ENCODE measurements at regions not wholly inside any gene's neighbourhood (a gene's known extent, or its start where the extent isn't known, plus 50 kb on each side); places are given as distances from the start of the nearest gene placed in this dataset.
A peak's percentile ranks its signal among the peaks of the same experiment; 100 is the strongest.
"Not testable (repeated sequence)": the region's sequence is repeated elsewhere in the genome, so short reads cannot be mapped to it uniquely, and the experiment has no call there.

DNA sequence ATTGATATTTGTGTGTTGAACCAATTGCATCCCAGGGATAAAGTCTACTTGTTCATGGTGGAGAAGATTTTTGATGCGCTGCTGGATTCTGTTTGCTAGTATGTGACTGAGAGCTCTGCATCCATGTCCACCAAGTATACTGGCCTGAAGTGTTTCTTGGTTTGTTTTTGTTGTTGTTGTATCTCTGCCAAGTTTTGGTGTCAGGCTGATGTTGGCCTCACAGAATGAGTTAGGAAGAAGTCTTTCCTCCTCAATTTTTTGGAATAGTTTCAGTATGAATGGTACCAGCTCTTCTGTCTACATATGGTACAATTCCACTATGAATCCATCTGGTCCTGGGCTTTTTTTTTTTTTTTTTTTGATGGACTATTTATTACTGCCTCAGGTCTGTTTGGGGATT is 50.9 kb upstream of the OSTN start:
- no peak for DNase-seq (ENCODE audit: low read depth)

DNA sequence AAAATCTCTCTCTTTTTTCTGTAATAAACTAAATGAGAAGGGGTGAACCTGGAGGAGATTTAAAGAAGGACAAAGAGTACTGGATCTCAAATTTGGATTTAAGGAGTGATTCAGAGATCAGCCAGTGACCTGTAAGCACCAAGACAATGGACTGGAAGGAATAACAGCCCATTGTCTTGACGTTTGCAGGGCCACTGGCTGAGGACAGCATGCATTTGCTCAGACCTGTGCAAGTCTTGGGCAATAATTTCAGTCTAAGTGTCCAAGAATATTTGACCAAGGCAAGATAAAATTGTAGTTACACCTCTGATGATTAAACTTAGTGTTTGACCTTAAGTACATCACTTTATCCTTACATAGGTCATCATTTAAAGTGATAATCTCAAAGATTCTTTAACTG is 55.8 kb upstream of the OSTN start:
- DNase-seq (ENCODE audit: low read depth), result no peak

DNA sequence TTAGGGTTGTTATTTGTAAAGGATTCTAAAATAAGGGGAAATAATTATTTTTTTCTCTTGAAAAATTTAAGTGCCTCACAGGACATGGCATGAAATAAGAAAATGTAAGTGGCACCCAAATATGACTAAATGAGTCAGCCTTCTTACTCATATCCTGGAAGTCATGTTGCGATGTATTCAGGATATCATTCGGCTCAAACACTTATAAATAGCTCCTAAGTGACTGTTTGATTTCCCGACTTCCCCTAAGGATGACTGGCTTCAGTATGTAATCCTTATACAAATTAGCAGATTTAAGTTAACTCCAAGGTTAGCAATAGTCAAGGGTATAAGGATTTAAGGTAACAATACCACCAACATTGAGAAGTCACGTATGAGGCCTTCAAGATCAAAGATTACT is 57.3 kb upstream of the OSTN start:
- peak; percentile 49 for DNase-seq (ENCODE audit: low read depth)

- no peak for DNase-seq (ENCODE audit: low read depth)
Measured at GRCh38 chr3:191139736-191140135, 59.3 kb upstream of the OSTN start.

DNA sequence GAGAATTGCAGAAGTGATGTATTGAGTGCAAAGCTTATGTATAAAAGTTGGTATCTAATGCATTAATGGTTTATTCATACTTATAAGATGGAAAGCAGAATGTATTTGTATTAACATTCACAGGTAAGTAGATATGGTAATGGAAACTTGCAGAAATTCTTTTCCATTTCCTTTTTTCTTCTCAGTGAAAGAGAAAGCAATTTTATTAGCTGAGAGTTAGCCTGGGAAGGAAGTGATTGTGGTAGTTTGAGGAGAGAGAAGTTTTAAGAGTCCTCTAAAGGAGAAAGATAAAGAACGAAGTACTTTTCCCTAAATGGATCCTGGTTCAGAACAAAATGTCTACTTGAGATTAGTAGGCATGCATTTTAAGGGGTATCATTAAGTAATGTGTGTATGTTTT is 60.1 kb upstream of the OSTN start:
- no peak for DNase-seq (ENCODE audit: low read depth)

- no peak for DNase-seq (ENCODE audit: low read depth)
Measured at GRCh38 chr3:191137708-191138107, 61.3 kb upstream of the OSTN start.

GRCh38 chr3:191136347-191136746 is 62.7 kb upstream of the OSTN start:
- DNase-seq (ENCODE audit: low read depth), result no peak

GRCh38 chr3:191135175-191135574 is 63.9 kb upstream of the OSTN start:
- no peak for DNase-seq (ENCODE audit: low read depth)

GRCh38 chr3:191133359-191133758 is 65.7 kb upstream of the OSTN start:
- no peak for DNase-seq (ENCODE audit: low read depth)

DNA sequence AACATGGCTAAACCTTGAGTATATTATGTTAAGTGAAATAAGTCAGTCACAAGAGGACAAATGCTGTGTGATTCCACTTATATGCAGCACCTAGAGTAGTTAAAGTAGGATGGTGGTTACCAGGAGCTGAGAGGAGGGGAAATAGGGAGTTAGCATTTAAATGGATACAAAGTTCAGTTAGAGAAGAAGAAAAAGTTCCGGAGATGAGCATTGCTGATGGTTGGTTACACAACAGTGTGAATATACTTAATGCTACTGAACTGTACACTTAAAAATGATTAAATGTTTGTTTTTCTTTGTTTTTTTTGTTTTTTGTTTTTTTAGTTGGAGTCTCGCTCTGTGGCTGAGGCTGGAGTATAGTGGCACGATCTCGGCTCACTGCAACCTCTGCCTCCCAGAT is 67.7 kb upstream of the OSTN start:
- DNase-seq (ENCODE audit: low read depth), result no peak

DNA sequence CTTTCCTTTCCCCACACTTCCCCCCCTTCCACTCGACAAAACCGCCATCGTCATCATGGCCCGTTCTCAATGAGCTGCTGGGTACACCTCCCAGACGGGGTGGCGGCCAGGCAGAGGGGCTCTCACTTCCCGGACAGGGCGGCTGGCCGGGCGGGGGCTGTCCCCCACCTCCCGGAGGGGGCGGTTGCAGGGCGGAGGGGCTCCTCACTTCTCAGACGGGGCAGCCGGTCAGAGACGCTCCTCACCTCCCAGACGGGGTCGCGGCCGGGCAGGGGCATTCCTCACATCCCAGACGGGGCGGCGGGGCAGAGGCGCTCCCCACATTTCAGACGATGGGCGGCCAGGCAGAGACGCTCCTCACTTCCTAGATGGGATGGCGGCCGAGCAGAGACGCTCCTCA is 74.2 kb upstream of the OSTN start:
- DNase-seq (ENCODE audit: low read depth), result not testable (repeated sequence)

DNA sequence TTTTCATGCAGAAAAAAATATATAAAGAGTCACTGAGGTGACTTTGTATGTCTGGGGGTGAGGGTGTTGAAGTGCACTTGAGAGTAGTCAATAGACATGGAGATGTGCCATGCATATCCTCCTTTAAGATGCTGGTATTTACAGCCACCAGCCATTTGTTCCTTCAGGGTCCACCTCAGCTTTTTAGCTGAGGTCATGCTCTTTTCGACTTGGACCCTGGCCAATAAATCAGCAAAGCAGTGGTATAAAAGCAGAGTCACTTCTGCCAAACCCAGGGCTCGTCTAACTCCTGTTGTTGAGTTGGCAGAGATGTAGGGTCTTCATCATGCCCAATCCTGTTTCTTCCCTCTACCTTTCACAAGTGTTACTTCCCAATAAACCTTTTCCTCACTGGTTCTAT is 75.1 kb upstream of the OSTN start:
- no peak for DNase-seq (ENCODE audit: low read depth)

DNA sequence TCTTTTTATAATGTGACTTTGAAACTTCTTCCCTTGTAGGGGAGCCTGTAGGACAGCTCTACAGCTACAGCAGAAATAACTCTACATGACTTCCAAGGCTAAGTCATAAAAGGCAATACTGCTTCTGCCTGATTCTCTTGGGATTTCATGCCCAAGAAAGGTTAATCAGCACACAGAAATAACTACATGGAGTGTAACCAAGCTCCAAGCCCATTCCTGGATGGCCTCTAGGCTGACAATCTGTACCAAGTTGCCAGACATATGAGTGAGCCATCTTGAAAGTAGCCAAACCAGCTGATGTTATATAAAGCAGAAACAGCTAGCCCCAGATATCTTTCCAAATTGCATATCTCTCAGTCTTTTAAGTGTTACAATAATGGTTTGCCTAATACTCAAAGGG is 75.8 kb upstream of the OSTN start:
- no peak for DNase-seq (ENCODE audit: low read depth)

DNA sequence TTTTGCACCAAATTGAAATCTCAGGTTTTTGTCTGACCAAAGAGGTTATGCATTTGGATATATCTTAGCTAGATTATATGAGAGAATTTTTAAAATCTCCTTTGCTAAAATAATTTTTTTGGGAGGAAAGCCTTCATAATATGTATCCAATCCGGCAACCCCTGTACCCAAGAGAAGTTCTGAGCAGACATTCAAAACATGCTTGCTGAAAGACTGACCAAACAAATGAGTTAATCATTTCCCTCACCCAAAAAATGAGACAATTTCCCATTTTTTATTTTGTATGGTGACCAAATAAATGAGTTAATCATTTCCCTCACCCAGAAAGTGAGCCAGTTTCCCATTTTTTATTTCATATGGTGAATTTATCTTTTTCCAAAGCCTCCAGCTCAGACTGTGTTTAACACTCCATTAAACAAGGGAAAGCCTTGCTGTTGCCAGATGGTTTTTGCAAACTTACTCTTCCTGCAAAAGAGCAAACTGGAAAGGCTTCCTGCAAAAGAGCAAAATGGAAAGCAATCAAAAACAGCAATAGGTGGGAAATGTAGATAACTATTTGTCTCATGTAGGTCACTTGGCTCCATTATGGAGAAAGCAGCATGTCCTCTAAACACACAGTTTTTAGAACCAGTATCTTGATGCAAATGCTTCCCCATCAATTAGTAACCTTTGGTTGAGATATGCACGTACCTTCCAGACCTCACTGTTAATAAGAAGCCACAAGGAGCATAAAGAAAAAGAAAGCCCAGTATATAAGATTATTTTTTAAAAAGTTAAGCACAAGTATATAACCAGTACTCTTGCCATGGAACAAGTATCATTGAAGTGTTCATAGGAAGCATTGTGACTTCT is 78.4 kb upstream of the OSTN start:
- no peak for DNase-seq (ENCODE audit: low read depth)

GRCh38 chr3:191119415-191120295 is 79.4 kb upstream of the OSTN start:
- DNase-seq (ENCODE audit: low read depth), result no peak

DNA sequence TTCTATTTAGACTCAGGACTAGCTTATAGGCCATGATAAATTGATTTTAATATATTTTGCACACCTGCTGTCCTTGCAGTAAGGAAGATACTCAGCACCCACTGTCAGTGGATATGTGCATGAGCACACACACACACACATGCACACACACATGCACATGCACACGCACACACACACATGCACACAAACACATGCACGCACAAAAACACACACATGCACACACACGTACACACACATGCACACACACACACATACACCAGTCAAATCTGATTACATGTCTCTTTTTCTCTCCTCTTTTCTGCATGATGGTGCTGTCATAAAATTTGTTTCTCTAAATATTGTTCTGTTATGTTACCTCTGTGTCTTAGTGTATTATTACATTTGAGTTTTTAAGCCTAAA is 87.3 kb upstream of the OSTN start:
- DNase-seq (ENCODE audit: low read depth), result no peak

GRCh38 chr3:191105418-191105817 is 93.6 kb upstream of the OSTN start:
- DNase-seq (ENCODE audit: low read depth), result no peak

DNA sequence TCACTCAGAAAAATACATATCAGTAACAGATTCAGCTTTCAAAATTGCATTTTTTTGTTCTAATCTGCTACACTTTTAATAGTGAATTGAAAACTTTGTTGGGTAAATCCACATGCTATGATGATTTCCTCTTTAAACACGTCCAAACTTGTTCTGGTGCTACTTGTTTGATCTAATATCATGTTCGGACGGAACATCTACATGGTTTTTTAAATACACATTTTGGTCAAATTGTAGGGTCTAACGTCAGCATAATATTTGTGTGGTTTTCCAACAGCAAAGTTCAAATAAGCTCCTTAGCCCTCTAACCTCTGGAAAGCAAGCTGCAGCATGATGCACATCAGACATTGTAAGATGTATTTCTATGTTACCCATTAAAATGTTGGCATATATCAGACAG is 98.5 kb upstream of the OSTN start:
- no peak for DNase-seq (ENCODE audit: low read depth)

DNA sequence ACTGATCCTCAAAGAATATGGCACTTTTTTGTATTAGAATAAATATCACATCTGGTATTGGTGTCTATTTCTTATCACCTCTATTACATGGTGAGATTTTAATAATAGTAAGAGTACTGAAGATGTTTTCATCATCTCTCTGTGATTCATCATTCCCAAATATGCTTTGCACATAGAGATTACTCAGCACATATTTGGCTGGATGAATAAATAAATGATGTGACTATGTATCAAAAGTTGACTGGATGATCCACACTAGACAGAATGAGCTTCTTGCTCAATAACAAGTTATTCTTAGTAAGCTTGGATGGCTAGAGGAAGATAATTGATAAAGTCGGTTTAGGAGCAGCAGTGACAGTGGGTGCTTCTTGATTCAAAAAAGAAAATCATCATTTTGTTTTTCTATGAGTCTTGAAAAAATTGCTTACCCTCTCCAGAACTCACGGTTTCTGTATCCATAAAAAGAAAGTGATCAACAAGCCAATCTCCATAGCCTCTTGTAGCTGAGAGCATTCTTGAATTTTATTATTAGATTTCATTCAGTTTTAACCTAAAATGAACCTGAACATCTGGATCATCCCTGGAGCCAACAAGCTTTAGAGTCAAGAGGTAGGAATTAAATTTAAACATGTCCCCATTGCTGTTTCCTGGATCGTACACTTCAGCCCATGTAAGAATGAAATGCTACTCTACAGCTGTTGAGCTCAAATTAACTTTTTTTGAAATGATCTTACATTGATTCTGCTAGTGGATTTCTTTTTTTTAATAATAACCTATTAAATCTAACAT is 104.8 kb upstream of the OSTN start:
- DNase-seq (ENCODE audit: low read depth), result peak; percentile 47

DNA sequence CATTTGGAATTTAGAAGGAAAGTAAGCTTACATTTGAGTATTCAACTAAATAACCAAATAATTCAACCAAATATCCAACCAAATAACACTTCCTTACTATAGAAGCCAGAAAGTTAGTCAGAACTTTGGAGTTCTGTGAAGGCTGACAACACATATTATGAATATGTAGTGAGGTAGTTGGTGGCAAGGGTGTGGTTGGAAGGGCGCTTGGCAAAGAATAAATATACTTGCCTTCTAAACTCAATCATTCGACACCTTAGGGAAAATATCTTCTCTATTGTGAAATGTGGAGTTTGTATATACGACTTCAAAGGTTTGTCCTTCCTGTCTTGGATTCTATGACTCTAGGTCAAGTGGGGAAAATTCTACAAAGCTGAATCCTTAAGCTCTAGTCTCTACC is 111.7 kb upstream of the OSTN start:
- no peak for DNase-seq (ENCODE audit: low read depth)

GRCh38 chr3:191085091-191085490 is 114.0 kb upstream of the OSTN start:
- DNase-seq (ENCODE audit: low read depth), result no peak

- not testable (repeated sequence) for DNase-seq (ENCODE audit: low read depth)
Measured at GRCh38 chr3:191078913-191079312, 120.1 kb upstream of the OSTN start.
